ENCODE measurements at regions not wholly inside any gene's neighbourhood (a gene's known extent, or its start where the extent isn't known, plus 50 kb on each side); places are given as distances from the start of the nearest gene placed in this dataset.

- no peaks in the 10 kb centered on the region for H3K4me1 ChIP-seq
- H3K27me3 ChIP-seq: no peaks in the 10 kb centered on the region
- H3K27ac ChIP-seq: no peak overlapping the region
- no peak for TF ChIP-seq CTCF (IDR thresholded peaks at IDR 0.05)
- intact Hi-C loops (cut with DNase I; ENCODE audit: low total_unique reads): no loop called here
- H3K36me3 ChIP-seq: no peaks in the 10 kb centered on the region
- H3K9me3 ChIP-seq: no peaks in the 10 kb centered on the region
- no peak overlapping the region for H3K4me3 ChIP-seq
- no peak for DNase-seq
Observed at GRCh38 chr10:108696792-108697477, 1226.4 kb downstream of the XPNPEP1 start.

- TF ChIP-seq POLR2A (IDR thresholded peaks at IDR 0.05) (no peak), CTCF (IDR thresholded peaks at IDR 0.05) (no peak)
Observed at GRCh38 chr10:108691126-108691525, 1232.2 kb downstream of the XPNPEP1 start.

DNA sequence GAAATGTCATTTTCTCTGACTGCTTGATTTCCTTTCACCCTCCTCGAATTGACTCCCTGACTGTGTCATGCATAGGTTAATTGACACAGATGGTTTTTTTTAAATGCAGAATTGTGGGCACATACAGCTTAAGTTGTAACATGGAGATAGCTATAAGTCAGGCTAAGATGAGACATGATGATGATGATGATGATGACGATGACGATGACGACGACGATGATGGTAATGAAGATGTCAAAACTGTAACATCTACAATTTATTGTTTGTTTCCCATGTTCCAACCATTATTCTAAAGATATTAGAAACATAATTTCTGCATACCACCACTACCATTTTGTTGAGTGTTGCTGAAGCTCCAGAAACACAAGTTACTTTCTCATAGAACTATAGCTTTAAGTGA is 1232.8 kb downstream of the XPNPEP1 start:
- intact Hi-C loops (cut with DNase I; ENCODE audit: low total_unique reads): no loop called here
- H3K4me1 ChIP-seq: no peaks in the 10 kb centered on the region
- TF ChIP-seq POLR2A (IDR thresholded peaks at IDR 0.05): no peak
- TF ChIP-seq CTCF (IDR thresholded peaks at IDR 0.05): no peak
- H3K9me3 ChIP-seq: no peaks in the 10 kb centered on the region
- no peak overlapping the region for H3K4me3 ChIP-seq
- H3K27me3 ChIP-seq: no peaks in the 10 kb centered on the region
- H3K36me3 ChIP-seq: no peaks in the 10 kb centered on the region
- no peak for DNase-seq
- H3K27ac ChIP-seq: no peak overlapping the region

More at GRCh38 chr10:108691126-108691525, 1232.2 kb downstream of the XPNPEP1 start:
- intact Hi-C loops (cut with DNase I; ENCODE audit: low total_unique reads): no loop called here
- no peak for DNase-seq
- no peaks in the 10 kb centered on the region for H3K9me3 ChIP-seq
- no peak overlapping the region for H3K4me3 ChIP-seq
- H3K36me3 ChIP-seq: no peaks in the 10 kb centered on the region
- no peaks in the 10 kb centered on the region for H3K27me3 ChIP-seq
- H3K27ac ChIP-seq: no peak overlapping the region
- no peaks in the 10 kb centered on the region for H3K4me1 ChIP-seq

- intact Hi-C loops (cut with DNase I; ENCODE audit: low total_unique reads): no loop called here
- Histone ChIP-seq H3K4me1 (no peaks in the 10 kb centered on the region), H3K9me3 (no peaks in the 10 kb centered on the region), H3K4me3 (no peak overlapping the region), H3K36me3 (no peaks in the 10 kb centered on the region), H3K27ac (no peak overlapping the region), H3K27me3 (no peaks in the 10 kb centered on the region)
- TF ChIP-seq POLR2A (IDR thresholded peaks at IDR 0.05) (no peak), CTCF (IDR thresholded peaks at IDR 0.05) (no peak)
- no peak for DNase-seq
Observed at GRCh38 chr10:108689891-108690290, 1233.4 kb downstream of the XPNPEP1 start.

- Histone ChIP-seq H3K27me3 (no peaks in the 10 kb centered on the region), H3K4me1 (no peaks in the 10 kb centered on the region), H3K4me3 (no peak overlapping the region), H3K9me3 (no peaks in the 10 kb centered on the region), H3K27ac (no peak overlapping the region), H3K36me3 (no peaks in the 10 kb centered on the region)
- no peak for DNase-seq
- no peak for TF ChIP-seq POLR2A (IDR thresholded peaks at IDR 0.05)
- no peak for TF ChIP-seq CTCF (IDR thresholded peaks at IDR 0.05)
- intact Hi-C loops (cut with DNase I; ENCODE audit: low total_unique reads): no loop called here
Observed at GRCh38 chr10:108688314-108688713, 1235.0 kb downstream of the XPNPEP1 start.

Data from uterus (tissue), 3 donors.